ENCODE measurements at regions not wholly inside any gene's neighbourhood (a gene's known extent, or its start where the extent isn't known, plus 50 kb on each side); places are given as distances from the start of the nearest gene placed in this dataset.
"Not testable (repeated sequence)": the region's sequence is repeated elsewhere in the genome, so short reads cannot be mapped to it uniquely, and the experiment has no call there.

DNA sequence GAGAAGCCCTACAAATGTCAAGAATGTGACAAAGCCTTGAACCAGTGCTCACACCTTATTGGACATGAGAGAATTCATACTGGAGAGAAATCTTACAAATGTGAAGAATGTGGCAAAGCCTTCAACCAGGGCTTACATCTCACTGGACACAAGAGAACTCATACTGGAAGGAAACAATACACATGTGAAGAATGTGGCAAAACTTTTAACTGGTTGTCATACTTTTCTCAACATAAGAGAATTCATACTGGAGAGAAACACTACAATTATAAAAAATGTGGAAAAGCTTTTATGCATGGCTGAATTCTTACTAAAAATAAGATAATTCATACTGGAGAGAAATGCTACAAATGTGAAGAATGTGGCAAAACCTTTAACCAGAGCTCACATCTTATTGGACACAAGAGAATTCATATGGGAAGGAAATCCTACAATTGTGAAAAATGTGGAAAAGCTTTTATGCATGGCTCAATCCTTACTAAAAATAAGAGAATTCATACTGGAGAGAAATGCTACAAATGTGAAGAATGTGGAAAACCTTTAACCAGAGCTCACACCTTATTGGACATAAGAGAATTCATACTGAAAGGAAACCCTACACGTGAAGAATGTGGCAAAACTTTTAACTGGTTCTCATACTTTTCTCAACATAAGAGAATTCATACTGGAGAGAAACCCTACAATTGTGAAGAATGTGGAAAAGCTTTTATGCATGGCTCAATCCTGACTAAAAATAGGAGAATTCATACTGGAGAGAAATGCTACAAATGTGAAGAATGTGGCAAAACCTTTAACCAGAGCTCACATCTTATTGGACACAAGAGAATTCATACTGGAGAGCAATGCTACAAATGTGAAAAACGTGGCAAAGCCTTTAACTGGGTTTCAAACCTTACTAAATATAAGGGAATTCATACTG is 350.6 kb upstream of the NUPR2 start:
- not testable (repeated sequence) for DNase-seq

DNA sequence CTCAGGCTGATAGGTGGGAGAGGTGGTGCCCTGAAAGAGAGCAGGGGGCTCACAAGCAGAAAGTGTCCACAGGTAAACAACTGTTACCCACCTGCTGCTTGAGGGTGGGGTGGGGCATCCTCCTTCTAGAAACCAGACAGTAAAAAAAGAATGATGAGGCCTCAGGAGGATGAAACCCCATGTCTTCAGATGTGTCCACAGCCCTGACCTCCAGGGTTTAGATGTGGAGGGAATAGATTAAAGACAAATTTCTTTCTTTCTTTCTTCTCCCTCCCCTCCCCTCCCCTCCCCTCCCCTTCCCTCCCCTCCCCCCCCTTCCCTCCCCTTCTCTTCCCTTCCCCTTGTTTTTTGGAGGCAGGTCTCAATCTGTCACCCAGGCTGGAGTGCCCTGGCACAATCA is 333.5 kb upstream of the NUPR2 start:
- DNase-seq: no peak

GRCh38 chr7:56447864-56448693 is 331.9 kb upstream of the NUPR2 start:
- no peak for DNase-seq

DNA sequence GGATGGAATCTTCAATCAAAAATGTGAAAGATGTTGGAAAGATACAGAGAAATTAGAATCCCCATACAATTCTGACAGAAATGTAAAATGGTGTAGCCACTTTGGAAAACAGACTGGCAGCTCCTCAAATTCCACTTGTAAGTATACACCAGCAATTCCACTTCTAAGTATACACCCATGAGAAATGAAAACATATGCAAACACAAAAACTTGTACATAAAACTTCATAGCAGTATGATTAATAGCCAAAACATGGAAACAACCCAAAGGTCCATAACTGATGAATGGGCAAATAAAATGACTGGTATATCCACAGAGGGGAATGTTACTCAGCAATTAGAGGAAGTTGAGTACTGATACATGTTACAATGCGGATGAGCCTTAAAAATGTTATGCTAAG is 304.3 kb upstream of the NUPR2 start:
- not testable (repeated sequence) for DNase-seq

DNA sequence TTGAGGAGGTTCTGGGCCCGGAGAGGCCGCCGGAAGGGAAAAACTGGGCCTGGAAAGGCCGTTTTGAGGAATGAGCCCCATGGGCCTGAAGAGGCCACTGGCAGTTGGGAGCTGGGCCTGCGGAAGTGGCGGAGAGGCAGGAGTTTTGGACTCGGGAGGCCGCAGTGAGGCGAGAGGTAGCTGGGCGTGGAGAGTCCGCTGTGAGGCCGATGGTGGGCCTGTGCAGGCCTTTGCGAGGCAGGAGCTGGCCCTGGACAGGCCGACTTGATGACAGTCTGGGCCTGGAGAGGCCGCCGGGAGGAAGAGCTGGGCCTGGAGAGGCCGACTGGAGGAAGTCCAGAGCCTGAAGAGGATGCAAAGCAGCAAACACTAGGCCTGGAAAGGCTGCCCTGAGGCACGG is 259.0 kb upstream of the NUPR2 start:
- no peak for DNase-seq

DNA sequence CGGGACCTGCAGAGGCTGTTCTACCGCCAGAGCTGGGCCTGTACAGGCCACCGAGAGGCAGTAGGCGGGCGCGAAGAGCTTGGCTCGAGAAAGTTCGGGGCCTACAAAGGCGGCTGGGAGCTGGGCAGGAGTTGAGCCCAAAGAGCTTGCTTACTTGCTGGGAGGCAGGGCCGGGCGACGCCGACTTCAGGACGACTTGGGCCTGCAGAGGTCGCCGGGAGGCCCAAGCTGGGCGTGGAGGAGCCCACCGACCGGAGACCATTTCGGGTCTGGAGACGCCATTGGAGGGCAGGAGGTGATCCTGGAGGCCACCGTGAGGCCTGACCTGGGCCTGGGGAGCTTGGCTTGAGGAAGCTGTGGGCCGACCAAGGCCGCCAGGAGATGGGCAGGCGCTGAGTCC is 258.4 kb upstream of the NUPR2 start:
- DNase-seq: not testable (repeated sequence)

DNA sequence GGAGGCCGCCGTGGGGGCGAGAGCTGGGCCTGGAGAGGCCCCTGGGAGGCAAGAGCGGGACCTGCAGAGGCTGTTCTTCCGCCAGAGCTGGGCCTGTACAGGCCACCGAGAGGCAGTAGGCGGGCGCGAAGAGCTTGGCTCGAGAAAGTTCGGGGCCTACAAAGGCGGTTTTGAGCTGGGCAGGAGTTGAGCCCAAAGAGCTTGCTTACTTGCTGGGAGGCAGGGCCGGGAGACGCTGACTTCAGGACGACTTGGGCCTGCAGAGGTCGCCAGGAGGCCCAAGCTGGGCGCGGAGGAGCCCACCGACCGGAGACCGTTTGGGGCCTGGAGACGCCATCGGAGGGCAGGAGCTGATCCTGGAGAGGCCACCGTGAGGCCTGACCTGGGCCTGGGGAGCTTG is 257.1 kb upstream of the NUPR2 start:
- peak; percentile 0 for DNase-seq

DNA sequence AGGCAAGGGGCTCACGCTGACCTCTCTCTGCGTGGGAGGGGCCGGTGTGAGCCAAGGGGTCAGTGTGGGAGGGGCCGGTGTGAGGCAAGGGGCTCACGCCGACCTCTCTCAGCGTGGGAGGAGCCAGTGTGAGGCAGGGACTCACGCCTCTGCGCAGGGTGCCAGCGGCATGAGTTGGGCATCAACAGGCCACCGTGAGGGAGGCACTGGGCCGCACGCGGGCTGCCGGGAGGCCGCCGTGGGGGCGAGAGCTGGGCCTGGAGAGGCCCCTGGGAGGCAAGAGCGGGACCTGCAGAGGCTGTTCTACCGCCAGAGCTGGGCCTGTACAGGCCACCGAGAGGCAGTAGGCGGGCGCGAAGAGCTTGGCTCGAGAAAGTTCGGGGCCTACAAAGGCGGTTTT is 255.6 kb upstream of the NUPR2 start:
- not testable (repeated sequence) for DNase-seq

GRCh38 chr7:56370208-56370872 is 254.1 kb upstream of the NUPR2 start:
- DNase-seq: not testable (repeated sequence)

GRCh38 chr7:56367914-56368313 is 251.7 kb upstream of the NUPR2 start:
- not testable (repeated sequence) for DNase-seq

- DNase-seq: not testable (repeated sequence)
These were observed 251.2 kb upstream of the NUPR2 start for GRCh38 chr7:56367411-56367810.

- DNase-seq: not testable (repeated sequence)
These were observed 250.5 kb upstream of the NUPR2 start for GRCh38 chr7:56366701-56367100.

DNA sequence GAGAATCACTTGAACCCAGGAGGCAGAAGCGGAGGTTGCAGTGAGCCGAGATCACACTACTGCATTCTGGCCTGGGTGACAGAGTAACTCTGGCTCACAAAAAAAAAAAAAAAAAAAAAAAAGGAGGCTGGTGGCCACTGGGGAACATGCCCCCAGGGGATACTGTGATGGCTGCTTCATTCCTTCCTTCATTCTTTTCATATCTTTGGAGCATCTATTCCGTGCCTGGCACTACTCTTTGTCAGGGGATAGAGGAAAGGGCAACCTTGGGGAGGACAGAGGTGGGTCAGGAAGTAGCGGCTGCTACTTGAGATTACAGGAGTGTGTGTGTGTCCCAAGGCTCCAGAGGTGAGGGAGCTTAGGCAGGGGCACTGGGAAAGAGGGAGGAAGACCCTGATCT is 236.4 kb upstream of the NUPR2 start:
- DNase-seq: not testable (repeated sequence)

- not testable (repeated sequence) for DNase-seq
These were observed 235.0 kb upstream of the NUPR2 start for GRCh38 chr7:56351181-56351580.

GRCh38 chr7:56348311-56348710 is 232.1 kb upstream of the NUPR2 start:
- DNase-seq: not testable (repeated sequence)

DNA sequence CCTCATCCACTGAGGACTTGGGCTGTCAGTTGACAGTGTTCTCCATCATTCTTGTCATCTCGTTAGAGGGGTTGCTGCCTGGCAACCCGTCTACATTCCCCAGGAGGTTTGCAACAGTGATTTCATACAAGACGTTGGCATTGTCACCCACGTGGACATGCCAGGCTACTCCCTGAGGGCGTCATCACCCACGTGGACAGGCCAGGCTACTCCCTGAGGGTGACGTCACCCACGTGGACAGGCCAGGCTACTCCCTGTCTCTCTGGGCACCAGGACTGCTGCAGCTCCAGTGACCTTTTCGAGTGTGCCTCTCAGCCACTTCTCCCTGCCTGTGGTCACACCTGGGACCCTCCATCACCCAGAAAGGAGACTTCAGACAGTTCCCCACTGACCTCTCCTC is 212.1 kb upstream of the NUPR2 start:
- not testable (repeated sequence) for DNase-seq

DNA sequence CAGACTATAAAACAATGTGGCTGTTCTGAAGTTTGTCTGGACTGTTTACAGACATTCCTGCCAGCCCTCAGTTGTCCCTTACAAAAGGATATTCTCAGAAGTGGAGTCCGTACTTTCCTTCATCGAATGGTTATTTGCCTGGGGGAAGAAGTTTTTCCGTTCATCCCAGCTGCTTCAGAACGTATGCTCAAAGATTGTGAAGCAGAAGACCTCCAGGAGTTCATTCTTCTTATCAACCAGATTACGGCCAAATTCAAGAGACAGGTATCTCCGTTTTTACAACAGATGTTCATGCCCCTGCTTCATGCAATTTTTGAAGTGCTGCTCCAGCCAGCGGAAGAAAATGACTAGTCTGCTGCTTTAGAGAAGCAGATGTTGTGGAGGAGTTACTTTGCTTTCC is 174.3 kb upstream of the NUPR2 start:
- no peak for DNase-seq

- DNase-seq: peak; percentile 11
These were observed 171.4 kb upstream of the NUPR2 start for GRCh38 chr7:56287429-56288138.

DNA sequence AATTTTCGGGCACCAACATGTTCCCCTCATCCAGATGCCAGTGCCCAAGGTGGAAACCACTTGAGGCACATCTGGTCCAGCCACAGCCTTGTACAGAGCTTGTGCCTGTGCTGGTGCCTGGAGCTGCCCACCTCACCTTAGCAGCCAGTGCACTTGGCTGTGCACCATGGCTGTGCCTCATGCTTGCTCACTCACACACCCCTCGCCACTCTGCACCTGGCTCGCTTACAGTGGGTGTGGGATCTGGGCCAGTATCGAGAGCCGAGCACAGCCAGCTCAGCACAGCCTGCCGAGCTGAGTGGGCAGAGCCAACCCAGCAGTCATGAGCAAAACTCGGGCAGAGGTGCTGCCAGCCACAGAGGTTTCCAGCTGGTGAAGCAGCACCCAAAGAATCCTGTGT is 139.9 kb upstream of the NUPR2 start:
- DNase-seq: no peak

GRCh38 chr7:56250135-56250534 is 133.9 kb upstream of the NUPR2 start:
- DNase-seq: no peak

GRCh38 chr7:56229631-56230030 is 113.4 kb upstream of the NUPR2 start:
- DNase-seq: peak; percentile 1

DNA sequence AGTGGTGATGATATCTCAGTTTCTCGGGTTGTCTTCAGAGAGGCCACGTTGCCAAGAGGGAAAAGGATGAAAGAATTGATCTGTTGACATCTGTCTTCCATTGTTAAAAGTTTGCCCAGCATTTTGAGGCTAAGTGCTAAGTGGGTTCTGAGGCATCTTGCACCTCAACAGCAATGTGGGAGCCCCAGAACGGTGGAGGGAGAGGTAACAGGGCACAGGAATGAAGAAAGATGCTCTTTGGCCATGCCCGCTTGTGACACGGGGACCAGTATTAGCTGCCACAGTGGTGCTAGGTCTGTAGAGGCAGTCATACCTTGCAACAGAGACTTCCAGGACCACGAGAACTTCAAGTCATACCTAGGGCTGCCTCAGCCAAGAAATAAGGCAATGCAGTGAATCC is 106.6 kb upstream of the NUPR2 start:
- no peak for DNase-seq

DNA sequence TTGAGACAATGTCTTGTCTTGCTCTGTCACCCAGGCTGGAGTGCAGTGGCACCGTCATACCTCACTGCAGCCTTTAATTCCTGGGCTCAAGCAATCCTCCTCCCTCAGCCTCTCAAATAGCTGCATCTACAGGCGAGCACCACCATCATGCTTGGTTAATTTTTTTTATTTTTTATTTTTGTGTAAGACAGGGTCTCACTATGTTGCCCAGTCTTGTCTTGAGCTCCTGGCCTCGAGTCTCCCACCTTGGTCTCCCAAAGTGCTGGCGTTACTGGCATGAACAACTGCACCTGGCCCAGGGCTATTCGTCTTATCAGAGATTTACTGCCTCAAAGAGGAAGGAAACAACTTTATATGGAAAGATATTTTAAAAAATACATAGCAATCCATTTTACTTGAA is 102.8 kb upstream of the NUPR2 start:
- no peak for DNase-seq
